ENCODE measurements at regions not wholly inside any gene's neighbourhood (a gene's known extent, or its start where the extent isn't known, plus 50 kb on each side); places are given as distances from the start of the nearest gene placed in this dataset.

GRCh38 chr10:78716043-78716660, 352.6 kb upstream of the ZMIZ1 start:
- no peak for DNase-seq (ENCODE audit: low spot score)

- no peak for DNase-seq (ENCODE audit: low spot score)
Measured at GRCh38 chr10:78717200-78717599, 351.6 kb upstream of the ZMIZ1 start.

GRCh38 chr10:78718032-78718572, 350.7 kb upstream of the ZMIZ1 start:
- DNase-seq (ENCODE audit: low spot score): no peak

DNA sequence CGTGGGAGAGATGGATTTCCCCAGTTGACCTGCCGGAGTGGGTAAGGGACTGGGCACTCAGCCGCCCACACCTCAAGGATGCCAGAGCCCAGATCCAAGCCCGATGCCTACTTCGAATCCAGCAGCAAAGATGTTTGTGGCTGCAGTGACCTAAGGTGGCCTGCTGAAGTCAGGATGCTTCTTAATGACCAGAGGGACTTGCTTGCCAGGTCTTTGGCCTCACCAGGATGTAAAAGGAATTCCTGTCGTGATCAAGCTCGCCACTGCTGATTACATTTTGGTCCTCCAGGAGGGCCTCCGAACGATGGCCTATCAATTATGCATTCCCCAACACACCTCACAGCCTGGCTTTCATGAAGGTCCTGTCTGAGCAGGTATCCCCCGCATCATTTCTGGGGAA, 349.5 kb upstream of the ZMIZ1 start:
- no peak for DNase-seq (ENCODE audit: low spot score)

DNA sequence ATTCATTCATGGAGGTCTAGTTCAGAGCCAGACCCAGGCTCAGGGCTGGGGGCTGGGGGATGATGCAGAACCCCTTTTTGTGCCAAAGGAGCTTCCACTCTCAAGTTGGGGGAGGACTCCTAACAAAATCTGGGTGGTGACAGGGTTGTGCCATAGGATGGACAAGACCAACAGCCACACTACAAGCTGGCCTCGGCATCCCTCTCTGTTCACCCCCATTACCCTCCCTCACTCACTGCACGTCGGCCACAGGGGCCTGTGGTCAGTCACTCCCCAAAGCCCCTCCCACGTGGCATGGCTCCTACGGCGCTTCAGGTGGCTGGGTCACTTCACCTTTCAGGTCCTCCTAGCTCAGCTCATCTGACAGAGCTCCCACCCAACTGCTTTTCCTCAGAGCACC, 348.7 kb upstream of the ZMIZ1 start:
- no peak for DNase-seq (ENCODE audit: low spot score)

- DNase-seq (ENCODE audit: low spot score): no peak
Measured at GRCh38 chr10:78721231-78721630, 347.5 kb upstream of the ZMIZ1 start.

GRCh38 chr10:78724846-78725245, 343.9 kb upstream of the ZMIZ1 start:
- DNase-seq (ENCODE audit: low spot score): no peak

GRCh38 chr10:78726171-78726570, 342.6 kb upstream of the ZMIZ1 start:
- no peak for DNase-seq (ENCODE audit: low spot score)

DNA sequence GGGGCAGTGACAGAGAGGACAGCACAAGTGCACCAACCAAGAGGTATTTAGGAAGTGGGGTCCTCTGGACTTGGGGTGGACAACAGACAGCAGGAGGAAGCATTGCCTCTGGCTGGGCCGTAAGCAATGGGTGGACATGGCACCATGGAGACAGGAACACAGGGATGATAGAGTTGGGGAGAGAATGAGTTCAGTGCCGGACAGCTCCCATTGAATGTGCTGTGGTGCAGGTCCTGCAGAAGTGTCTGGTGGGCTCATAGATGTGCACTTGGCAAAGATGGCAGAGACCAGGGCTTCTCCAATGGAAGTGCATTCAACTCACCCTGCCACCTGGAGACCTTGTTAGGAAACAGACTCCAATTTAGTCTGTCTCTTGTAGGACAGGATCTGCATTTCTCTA, 341.5 kb upstream of the ZMIZ1 start:
- DNase-seq (ENCODE audit: low spot score): no peak

GRCh38 chr10:78727728-78728127, 341.0 kb upstream of the ZMIZ1 start:
- no peak for DNase-seq (ENCODE audit: low spot score)

DNA sequence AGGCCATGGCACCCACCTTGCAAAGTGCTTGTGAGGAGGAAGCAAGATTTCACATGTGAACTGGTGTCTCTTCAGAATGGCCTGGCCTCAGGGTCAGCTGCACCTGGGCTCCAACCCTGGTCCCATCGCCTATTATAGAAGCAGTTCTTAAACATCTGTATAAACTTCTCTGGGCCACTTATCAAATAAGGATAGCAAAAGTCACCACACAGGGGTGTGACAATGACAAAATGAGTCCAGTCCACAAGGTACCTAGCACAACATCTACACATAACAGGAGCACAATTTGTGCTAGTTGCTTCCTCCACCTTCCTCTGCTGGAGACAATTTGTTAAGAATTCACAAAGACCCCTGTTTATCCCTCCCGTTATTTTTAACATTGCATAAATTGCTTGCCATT, 340.6 kb upstream of the ZMIZ1 start:
- DNase-seq (ENCODE audit: low spot score): no peak

DNA sequence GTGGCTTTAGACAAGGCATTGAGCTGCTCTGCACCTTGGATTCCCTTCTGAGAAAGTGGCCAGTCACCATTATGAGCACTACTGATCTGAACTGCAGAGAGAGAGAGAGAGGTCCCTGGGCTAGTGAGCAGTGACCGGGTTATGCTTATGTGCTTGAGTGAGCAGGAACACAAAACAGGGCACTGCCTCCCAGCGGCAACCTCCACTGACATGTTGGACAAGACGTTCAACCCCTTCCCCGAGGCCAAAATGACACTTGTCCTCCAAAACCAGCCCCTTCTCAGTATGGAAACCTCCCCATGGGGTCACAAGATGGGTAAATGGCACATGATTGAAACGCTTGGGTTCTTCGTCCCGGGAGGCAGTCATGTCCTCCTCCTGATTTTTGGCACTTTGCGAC, 339.4 kb upstream of the ZMIZ1 start:
- DNase-seq (ENCODE audit: low spot score): no peak

DNA sequence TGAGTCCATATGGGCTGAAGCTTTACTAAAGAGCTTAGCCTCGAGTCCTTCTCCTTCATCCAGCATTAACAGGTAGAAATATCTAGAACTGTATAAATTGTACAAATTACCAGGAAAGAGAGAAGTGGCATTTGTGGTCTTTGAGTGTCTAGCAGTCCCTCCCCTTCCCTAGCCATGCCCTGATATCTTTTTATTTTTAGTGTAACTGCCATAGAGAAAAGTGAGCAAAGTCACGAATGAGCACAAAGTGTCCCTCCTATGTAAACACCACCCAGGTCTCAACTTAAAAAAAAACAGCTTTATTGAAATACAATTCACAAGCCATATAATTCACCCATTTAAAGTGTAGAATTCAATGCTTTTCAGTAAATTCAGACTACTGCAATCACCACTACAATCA, 339.0 kb upstream of the ZMIZ1 start:
- DNase-seq (ENCODE audit: low spot score): no peak

DNA sequence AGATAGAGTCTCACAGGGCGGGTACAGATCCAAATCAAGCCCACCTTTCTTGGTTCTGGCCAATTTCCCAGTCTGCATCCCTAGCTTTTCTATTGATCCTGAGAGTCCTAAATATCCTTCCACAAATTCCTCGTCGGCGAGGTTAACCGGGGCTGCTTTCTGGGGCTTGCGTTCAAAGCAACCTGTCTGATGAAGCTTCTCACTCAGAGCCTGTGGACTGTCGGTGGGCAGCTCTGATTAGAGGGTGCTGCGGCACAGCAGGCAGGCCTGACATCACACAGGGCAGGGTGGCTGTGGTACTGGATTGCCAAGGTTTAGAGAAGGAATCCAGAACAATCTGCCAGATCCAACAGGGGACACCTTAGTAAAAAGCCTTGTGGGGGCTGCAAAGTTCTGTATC, 338.0 kb upstream of the ZMIZ1 start:
- no peak for DNase-seq (ENCODE audit: low spot score)

- DNase-seq (ENCODE audit: low spot score): no peak
Measured at GRCh38 chr10:78731675-78732074, 337.1 kb upstream of the ZMIZ1 start.

GRCh38 chr10:78732381-78732780, 336.4 kb upstream of the ZMIZ1 start:
- no peak for DNase-seq (ENCODE audit: low spot score)

GRCh38 chr10:78736926-78737630, 331.7 kb upstream of the ZMIZ1 start:
- DNase-seq (ENCODE audit: low spot score): no peak

GRCh38 chr10:78737883-78738856, 330.6 kb upstream of the ZMIZ1 start:
- DNase-seq (ENCODE audit: low spot score): no peak

DNA sequence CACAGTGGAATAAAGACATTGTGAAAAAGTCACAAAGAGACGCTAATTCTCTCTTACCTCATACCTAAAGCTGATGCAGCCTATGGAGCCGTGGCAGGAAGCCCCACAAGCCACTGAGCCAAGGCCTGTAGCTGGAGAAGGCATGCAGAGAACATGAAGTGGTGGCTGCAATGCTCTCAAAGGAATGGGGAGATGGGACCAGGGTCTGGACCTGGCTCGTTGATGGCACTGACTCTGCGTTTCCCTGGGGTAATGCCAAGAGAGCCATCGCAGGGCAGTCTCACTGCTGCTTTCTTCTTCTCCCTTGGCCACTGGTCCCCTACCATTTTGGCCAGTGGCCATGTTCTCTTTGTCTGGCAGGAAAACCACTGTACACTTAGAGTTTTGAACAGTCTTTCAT, 329.9 kb upstream of the ZMIZ1 start:
- DNase-seq (ENCODE audit: low spot score): no peak

- DNase-seq (ENCODE audit: low spot score): no peak
Measured at GRCh38 chr10:78739444-78740053, 329.2 kb upstream of the ZMIZ1 start.

- no peak for DNase-seq (ENCODE audit: low spot score)
Measured at GRCh38 chr10:78740976-78741915, 327.5 kb upstream of the ZMIZ1 start.

All from HuH-7 (cell line).